BE2C (cell line): ENCODE measurements at regions not wholly inside any gene's neighbourhood (a gene's known extent, or its start where the extent isn't known, plus 50 kb on each side); places are given as distances from the start of the nearest gene placed in this dataset.

Source experiments
- DNase-seq: peaks from one replicate; pipeline ENCODE4 v3.0.0-alpha.2; 2020
- H3K27me3 ChIP-seq: fragments of 250-450 bp; sonication (Bioruptor Pico); 2 replicates; pipeline ENCODE4 v1.5.1; 2020; ENCODE audit warnings: mild to moderate bottlenecking
- H3K36me3 ChIP-seq: fragments of 250-450 bp; sonication (Bioruptor Pico); 2 replicates; pipeline ENCODE4 v1.5.1; 2020; ENCODE audit warnings: mild to moderate bottlenecking
- H3K4me1 ChIP-seq: fragments of 250-450 bp; sonication (Bioruptor Pico); 2 replicates; pipeline ENCODE4 v1.5.1; 2020
- H3K4me3 ChIP-seq: 2 replicates; pipeline ENCODE4 v1.5.1; 2011; ENCODE audit warnings: low read depth, low read length
- H3K9me3 ChIP-seq: fragments of 250-450 bp; sonication (Bioruptor Pico); 2 replicates; pipeline ENCODE4 v1.5.1; 2020
- TF ChIP-seq, protein P1 (sequence below): IDR thresholded peaks from 2 replicates; pipeline ENCODE4 v1.5.1; 2012; ENCODE audit warnings: mild to moderate bottlenecking, low read depth, low read length

DNA sequence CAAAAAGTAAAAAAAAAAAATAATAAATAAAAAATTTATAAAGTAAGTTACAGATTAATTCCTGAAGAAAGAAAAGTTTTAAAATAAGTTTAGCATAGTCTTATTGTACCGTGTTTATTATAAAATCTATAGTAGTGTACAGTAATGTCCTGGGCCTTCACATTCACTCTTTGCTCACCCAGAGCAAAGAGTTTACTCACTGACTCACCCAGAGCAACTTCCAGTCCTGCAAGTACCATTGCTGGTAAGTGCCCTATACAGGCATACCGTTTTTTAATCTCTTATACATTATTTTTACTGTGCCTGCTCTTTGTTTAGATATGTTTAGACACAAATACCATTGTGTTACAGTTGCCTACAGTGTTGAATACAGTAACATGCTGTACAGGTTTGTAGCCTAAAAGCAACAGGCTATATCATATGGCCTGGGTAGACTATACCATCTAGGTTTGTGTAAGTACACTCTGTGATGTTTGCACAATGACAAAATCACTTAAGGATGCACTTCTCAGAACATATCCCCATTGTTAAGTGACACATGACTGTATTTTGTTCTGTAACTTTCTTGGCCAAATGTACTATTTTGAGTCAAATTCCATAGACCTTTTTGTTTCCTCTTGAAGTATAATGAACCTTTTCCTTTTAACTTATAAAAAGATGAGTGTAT, 199.0 kb upstream of the NUDT6 start:
- TF ChIP-seq, protein P1, sequence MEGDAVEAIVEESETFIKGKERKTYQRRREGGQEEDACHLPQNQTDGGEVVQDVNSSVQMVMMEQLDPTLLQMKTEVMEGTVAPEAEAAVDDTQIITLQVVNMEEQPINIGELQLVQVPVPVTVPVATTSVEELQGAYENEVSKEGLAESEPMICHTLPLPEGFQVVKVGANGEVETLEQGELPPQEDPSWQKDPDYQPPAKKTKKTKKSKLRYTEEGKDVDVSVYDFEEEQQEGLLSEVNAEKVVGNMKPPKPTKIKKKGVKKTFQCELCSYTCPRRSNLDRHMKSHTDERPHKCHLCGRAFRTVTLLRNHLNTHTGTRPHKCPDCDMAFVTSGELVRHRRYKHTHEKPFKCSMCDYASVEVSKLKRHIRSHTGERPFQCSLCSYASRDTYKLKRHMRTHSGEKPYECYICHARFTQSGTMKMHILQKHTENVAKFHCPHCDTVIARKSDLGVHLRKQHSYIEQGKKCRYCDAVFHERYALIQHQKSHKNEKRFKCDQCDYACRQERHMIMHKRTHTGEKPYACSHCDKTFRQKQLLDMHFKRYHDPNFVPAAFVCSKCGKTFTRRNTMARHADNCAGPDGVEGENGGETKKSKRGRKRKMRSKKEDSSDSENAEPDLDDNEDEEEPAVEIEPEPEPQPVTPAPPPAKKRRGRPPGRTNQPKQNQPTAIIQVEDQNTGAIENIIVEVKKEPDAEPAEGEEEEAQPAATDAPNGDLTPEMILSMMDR: no peak
- no peaks in the 10 kb centered on the region for H3K4me1 ChIP-seq
- DNase-seq: no peak

GRCh38 chr4:123125477-123125876, 203.1 kb upstream of the NUDT6 start:
- Histone ChIP-seq H3K4me1 (no peaks in the 10 kb centered on the region), H3K9me3 (no peaks in the 10 kb centered on the region; the same call in 1 of the 2 replicates), H3K36me3 (no peaks in the 10 kb centered on the region), H3K27me3 (no peaks in the 10 kb centered on the region), H3K4me3 (no peak overlapping the region)
- TF ChIP-seq, protein P1: no peak
- no peak for DNase-seq

More for the DNA sequence above, 199.0 kb upstream of the NUDT6 start:
- no peak overlapping the region for H3K4me3 ChIP-seq
- H3K36me3 ChIP-seq: no peaks in the 10 kb centered on the region
- no peaks in the 10 kb centered on the region; the same call in 1 of the 2 replicates for H3K9me3 ChIP-seq
- H3K27me3 ChIP-seq: no peaks in the 10 kb centered on the region

- Histone ChIP-seq H3K4me1 (no peaks in the 10 kb centered on the region), H3K4me3 (no peak overlapping the region), H3K27me3 (no peaks in the 10 kb centered on the region), H3K9me3 (no peaks in the 10 kb centered on the region), H3K36me3 (no peaks in the 10 kb centered on the region)
- DNase-seq: no peak
- TF ChIP-seq, protein P1: peak; percentile 15; the same call in 1 of the 2 replicates
Measured at GRCh38 chr4:123127218-123127617, 204.8 kb upstream of the NUDT6 start.

DNA sequence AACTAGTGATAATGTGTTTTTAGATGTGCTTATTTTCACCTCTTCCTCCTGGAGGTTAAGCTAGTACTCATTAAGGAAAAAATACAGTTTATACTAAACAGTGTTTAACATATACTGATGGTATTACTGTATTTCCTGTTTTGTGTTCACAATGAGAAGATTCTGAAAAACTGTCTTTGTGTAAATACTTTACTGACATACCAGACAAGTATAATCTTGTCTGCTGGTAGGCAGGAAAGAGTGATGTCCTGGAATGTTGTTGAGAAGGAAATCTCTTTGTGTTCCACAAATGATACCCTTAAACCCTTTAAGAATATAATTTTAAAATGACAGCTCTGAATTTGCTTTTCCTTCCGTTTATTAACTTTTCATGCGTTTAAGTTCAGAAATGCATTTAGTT, 205.5 kb upstream of the NUDT6 start:
- TF ChIP-seq, protein P1: no peak
- Histone ChIP-seq H3K36me3 (no peaks in the 10 kb centered on the region), H3K9me3 (no peaks in the 10 kb centered on the region), H3K4me3 (no peak overlapping the region), H3K4me1 (no peaks in the 10 kb centered on the region), H3K27me3 (no peaks in the 10 kb centered on the region)
- DNase-seq: no peak

DNA sequence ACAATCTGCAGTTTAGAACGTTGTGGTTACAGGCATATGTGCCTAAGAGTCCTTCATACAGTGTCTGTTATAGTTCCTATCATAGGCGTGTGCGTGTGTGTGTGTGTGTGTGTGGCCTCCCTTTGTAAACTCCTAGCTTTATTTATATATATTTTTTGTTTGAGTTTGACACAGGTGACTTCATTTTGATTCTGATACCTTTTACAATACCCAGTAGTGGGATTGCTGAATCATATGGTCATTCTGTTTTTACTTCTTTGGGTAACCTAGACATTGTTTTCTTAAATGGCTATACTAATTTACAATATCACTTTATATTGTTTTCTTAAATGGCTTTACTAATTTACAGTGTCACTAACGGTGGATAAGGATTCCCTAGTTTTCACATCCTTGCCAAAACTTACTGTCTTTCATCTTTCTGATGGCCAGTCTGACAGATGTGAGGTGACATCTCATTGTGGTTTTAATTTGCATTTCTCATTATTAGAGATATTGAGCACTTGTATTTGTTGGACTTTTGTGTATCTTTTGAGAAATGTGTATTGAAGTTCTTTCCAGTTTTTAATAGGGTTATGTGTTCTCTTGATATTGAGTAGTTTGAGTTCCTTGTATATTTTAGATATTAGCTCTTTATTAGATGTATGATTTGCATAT, 211.1 kb upstream of the NUDT6 start:
- H3K4me1 ChIP-seq: no peaks in the 10 kb centered on the region
- H3K9me3 ChIP-seq: no peaks in the 10 kb centered on the region
- no peak for DNase-seq
- no peak overlapping the region for H3K4me3 ChIP-seq
- TF ChIP-seq, protein P1: no peak
- H3K36me3 ChIP-seq: no peaks in the 10 kb centered on the region
- no peaks in the 10 kb centered on the region for H3K27me3 ChIP-seq

GRCh38 chr4:123144616-123145015, 222.2 kb upstream of the NUDT6 start:
- TF ChIP-seq, protein P1: no peak
- Histone ChIP-seq H3K4me1 (no peaks in the 10 kb centered on the region), H3K9me3 (no peaks in the 10 kb centered on the region), H3K36me3 (no peaks in the 10 kb centered on the region), H3K27me3 (no peaks in the 10 kb centered on the region), H3K4me3 (no peak overlapping the region)
- DNase-seq: no peak
